HFFc6 (cell line): ENCODE measurements at regions not wholly inside any gene's neighbourhood (a gene's known extent, or its start where the extent isn't known, plus 50 kb on each side); places are given as distances from the start of the nearest gene placed in this dataset.
"Not testable (repeated sequence)": the region's sequence is repeated elsewhere in the genome, so short reads cannot be mapped to it uniquely, and the experiment has no call there.

Experiments used
- DNase-seq: peaks from one replicate; pipeline ENCODE4 v3.0.0-alpha.2; 2018
- H3K27ac Mint-ChIP-seq: 2 replicates; pipeline ENCODE4 v1.8.0; 2020; ENCODE audit warnings: mild to moderate bottlenecking, mixed read lengths
- H3K27me3 Mint-ChIP-seq: 2 replicates; pipeline ENCODE4 v1.8.0; 2021; ENCODE audit warnings: mild to moderate bottlenecking, moderate library complexity, mixed read lengths; ENCODE audit not compliant: insufficient read depth
- H3K36me3 Mint-ChIP-seq: 2 replicates; pipeline ENCODE4 v1.8.0; 2021; ENCODE audit warnings: low read depth, mixed read lengths
- H3K4me1 Mint-ChIP-seq: 2 replicates; pipeline ENCODE4 v1.8.0; 2020; ENCODE audit warnings: low read depth, mixed read lengths
- H3K4me3 Mint-ChIP-seq: 2 replicates; pipeline ENCODE4 v1.8.0; 2020; ENCODE audit warnings: mild to moderate bottlenecking, moderate library complexity, mixed read lengths
- H3K9me3 Mint-ChIP-seq: 2 replicates; pipeline ENCODE4 v1.8.0; 2020; ENCODE audit warnings: mild to moderate bottlenecking, mixed read lengths
- CTCF ChIP-seq: fragments of 200-600 bp; sonication (generic); IDR thresholded peaks from 2 replicates; pipeline ENCODE4 v1.5.0; 2021; ENCODE audit warnings: antibody characterized with exemption, mild to moderate bottlenecking

GRCh38 chr3:5774337-5774736, 586.8 kb downstream of the EDEM1 start:
- Mint-ChIP-seq H3K4me1 (no peaks in the 10 kb centered on the region), H3K36me3 (no peaks in the 10 kb centered on the region), H3K27me3 (no peaks in the 10 kb centered on the region; the same call in 1 of the 2 replicates), H3K27ac (no peak overlapping the region), H3K4me3 (no peak overlapping the region), H3K9me3 (peaks cover 58% of the 10 kb centered on the region)
- TF ChIP-seq CTCF: no peak
- no peak for DNase-seq

GRCh38 chr3:5775100-5775499, 587.6 kb downstream of the EDEM1 start:
- peaks cover 57% of the 10 kb centered on the region for H3K9me3 Mint-ChIP-seq
- H3K4me1 Mint-ChIP-seq, H3K4me3 Mint-ChIP-seq, H3K36me3 Mint-ChIP-seq, DNase-seq, H3K27me3 Mint-ChIP-seq, H3K27ac Mint-ChIP-seq: not testable (repeated sequence)

GRCh38 chr3:5784690-5785089, 597.2 kb downstream of the EDEM1 start:
- Mint-ChIP-seq H3K4me3 (no peak overlapping the region), H3K36me3 (no peaks in the 10 kb centered on the region), H3K9me3 (peaks cover 42% of the 10 kb centered on the region), H3K27me3 (no peaks in the 10 kb centered on the region), H3K27ac (no peak overlapping the region), H3K4me1 (no peaks in the 10 kb centered on the region)
- no peak for DNase-seq
- no peak for TF ChIP-seq CTCF

GRCh38 chr3:5787861-5788488, 600.5 kb downstream of the EDEM1 start:
- Mint-ChIP-seq H3K4me3 (no peak overlapping the region), H3K27me3 (no peaks in the 10 kb centered on the region), H3K9me3 (peaks cover 42% of the 10 kb centered on the region), H3K27ac (no peak overlapping the region), H3K4me1 (no peaks in the 10 kb centered on the region), H3K36me3 (no peaks in the 10 kb centered on the region)
- DNase-seq: no peak
- no peak for TF ChIP-seq CTCF

- TF ChIP-seq CTCF: no peak
Measured at GRCh38 chr3:5788496-5788895, 601.0 kb downstream of the EDEM1 start.

GRCh38 chr3:5791558-5791957, 604.1 kb downstream of the EDEM1 start:
- no peaks in the 10 kb centered on the region for H3K27me3 Mint-ChIP-seq
- H3K27ac Mint-ChIP-seq: no peak overlapping the region
- no peak for TF ChIP-seq CTCF
- no peaks in the 10 kb centered on the region for H3K4me1 Mint-ChIP-seq
- no peaks in the 10 kb centered on the region for H3K36me3 Mint-ChIP-seq
- H3K4me3 Mint-ChIP-seq: no peak overlapping the region
- DNase-seq: no peak
- H3K9me3 Mint-ChIP-seq: peaks cover 34% of the 10 kb centered on the region

More at GRCh38 chr3:5788496-5788895, 601.0 kb downstream of the EDEM1 start:
- no peaks in the 10 kb centered on the region for H3K36me3 Mint-ChIP-seq
- H3K4me3 Mint-ChIP-seq: no peak overlapping the region
- H3K9me3 Mint-ChIP-seq: peaks cover 39% of the 10 kb centered on the region
- H3K27me3 Mint-ChIP-seq: no peaks in the 10 kb centered on the region
- H3K4me1 Mint-ChIP-seq: no peaks in the 10 kb centered on the region
- no peak overlapping the region for H3K27ac Mint-ChIP-seq
- DNase-seq: no peak
